Ishikawa (cell line): ENCODE measurements at regions not wholly inside any gene's neighbourhood (a gene's known extent, or its start where the extent isn't known, plus 50 kb on each side); places are given as distances from the start of the nearest gene placed in this dataset.

Experiments
- CEBPB ChIP-seq: IDR thresholded peaks from 2 replicates; pipeline ENCODE4 v1.6.1; 2012
- CREB1 ChIP-seq: IDR thresholded peaks from 2 replicates; pipeline ENCODE4 v1.6.1; 2012; ENCODE audit warnings: low read depth
- EGR1 ChIP-seq: IDR thresholded peaks from 2 replicates; pipeline ENCODE4 v1.6.1; 2012
- EP300 ChIP-seq: IDR thresholded peaks from 2 replicates; pipeline ENCODE4 v1.6.1; 2012; ENCODE audit warnings: borderline replicate concordance
- FOXM1 ChIP-seq: IDR thresholded peaks from 2 replicates; pipeline ENCODE4 v1.6.1; 2012; ENCODE audit warnings: low read depth, borderline replicate concordance
- MAX ChIP-seq: IDR thresholded peaks from 2 replicates; pipeline ENCODE4 v1.6.1; 2012
- NFIC ChIP-seq: IDR thresholded peaks from 2 replicates; pipeline ENCODE4 v1.6.1; 2012
- RAD21 ChIP-seq: IDR thresholded peaks from 2 replicates; pipeline ENCODE4 v1.6.1; 2012; ENCODE audit warnings: low read depth
- TAF1 ChIP-seq: IDR thresholded peaks from 2 replicates; pipeline ENCODE4 v1.6.1; 2012; ENCODE audit warnings: low read depth, mild to moderate bottlenecking
- TCF12 ChIP-seq: IDR thresholded peaks from 2 replicates; pipeline ENCODE4 v1.6.1; 2012; ENCODE audit warnings: low read depth
- TEAD4 ChIP-seq: IDR thresholded peaks from 2 replicates; pipeline ENCODE4 v1.6.1; 2012
- YY1 ChIP-seq: IDR thresholded peaks from 2 replicates; pipeline ENCODE4 v1.6.1; 2012; ENCODE audit warnings: low read depth
- ZBTB7A ChIP-seq: IDR thresholded peaks from 2 replicates; pipeline ENCODE4 v1.6.1; 2012; ENCODE audit warnings: low read depth
- TF ChIP-seq, protein P1 (sequence below): IDR thresholded peaks from 2 replicates; pipeline ENCODE4 v1.6.1; 2012
- TF ChIP-seq, protein P2 (sequence below): IDR thresholded peaks from 2 replicates; pipeline ENCODE4 v1.6.1; 2012; ENCODE audit warnings: low read depth, mild to moderate bottlenecking

DNA sequence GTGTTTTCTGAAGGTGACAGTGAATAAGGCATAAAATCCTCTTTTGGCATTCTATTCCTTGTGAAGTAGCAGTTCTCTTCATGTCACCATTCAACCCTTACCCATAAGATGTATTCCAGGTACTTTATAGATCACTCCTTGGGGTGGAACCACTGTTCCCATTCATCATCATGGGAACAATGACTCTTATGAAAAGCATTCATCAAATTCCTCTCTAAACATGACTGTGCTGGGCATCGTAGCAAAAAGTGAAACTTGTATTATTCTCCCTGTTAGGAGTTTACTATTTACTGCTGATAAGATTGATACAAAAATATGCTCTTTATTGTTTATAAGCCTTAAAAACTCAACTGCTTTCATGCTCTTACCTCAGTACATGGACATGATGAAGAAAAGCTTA is 793.4 kb downstream of the LIG4 start:
- TF ChIP-seq TAF1 (no peak), CEBPB (no peak), CREB1 (no peak), EP300 (no peak), ZBTB7A (no peak), TCF12 (no peak), FOXM1 (no peak), MAX (no peak), NFIC (no peak), EGR1 (no peak), TEAD4 (no peak), YY1 (no peak), RAD21 (no peak)
- TF ChIP-seq, protein P1, sequence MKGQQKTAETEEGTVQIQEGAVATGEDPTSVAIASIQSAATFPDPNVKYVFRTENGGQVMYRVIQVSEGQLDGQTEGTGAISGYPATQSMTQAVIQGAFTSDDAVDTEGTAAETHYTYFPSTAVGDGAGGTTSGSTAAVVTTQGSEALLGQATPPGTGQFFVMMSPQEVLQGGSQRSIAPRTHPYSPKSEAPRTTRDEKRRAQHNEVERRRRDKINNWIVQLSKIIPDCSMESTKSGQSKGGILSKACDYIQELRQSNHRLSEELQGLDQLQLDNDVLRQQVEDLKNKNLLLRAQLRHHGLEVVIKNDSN, result no peak
- TF ChIP-seq, protein P2, sequence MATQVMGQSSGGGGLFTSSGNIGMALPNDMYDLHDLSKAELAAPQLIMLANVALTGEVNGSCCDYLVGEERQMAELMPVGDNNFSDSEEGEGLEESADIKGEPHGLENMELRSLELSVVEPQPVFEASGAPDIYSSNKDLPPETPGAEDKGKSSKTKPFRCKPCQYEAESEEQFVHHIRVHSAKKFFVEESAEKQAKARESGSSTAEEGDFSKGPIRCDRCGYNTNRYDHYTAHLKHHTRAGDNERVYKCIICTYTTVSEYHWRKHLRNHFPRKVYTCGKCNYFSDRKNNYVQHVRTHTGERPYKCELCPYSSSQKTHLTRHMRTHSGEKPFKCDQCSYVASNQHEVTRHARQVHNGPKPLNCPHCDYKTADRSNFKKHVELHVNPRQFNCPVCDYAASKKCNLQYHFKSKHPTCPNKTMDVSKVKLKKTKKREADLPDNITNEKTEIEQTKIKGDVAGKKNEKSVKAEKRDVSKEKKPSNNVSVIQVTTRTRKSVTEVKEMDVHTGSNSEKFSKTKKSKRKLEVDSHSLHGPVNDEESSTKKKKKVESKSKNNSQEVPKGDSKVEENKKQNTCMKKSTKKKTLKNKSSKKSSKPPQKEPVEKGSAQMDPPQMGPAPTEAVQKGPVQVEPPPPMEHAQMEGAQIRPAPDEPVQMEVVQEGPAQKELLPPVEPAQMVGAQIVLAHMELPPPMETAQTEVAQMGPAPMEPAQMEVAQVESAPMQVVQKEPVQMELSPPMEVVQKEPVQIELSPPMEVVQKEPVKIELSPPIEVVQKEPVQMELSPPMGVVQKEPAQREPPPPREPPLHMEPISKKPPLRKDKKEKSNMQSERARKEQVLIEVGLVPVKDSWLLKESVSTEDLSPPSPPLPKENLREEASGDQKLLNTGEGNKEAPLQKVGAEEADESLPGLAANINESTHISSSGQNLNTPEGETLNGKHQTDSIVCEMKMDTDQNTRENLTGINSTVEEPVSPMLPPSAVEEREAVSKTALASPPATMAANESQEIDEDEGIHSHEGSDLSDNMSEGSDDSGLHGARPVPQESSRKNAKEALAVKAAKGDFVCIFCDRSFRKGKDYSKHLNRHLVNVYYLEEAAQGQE, result no peak

- TF ChIP-seq EP300 (no peak), TCF12 (no peak), TEAD4 (no peak), CREB1 (no peak), CEBPB (no peak), RAD21 (no peak), EGR1 (no peak), ZBTB7A (no peak)
Measured at GRCh38 chr13:107421028-107421427, 794.3 kb downstream of the LIG4 start.

- TF ChIP-seq TAF1, result no peak
Measured at GRCh38 chr13:107413005-107413404, 802.3 kb downstream of the LIG4 start.

GRCh38 chr13:107407074-107407473 is 808.3 kb downstream of the LIG4 start:
- TF ChIP-seq YY1, result no peak

GRCh38 chr13:107395927-107396662 is 819.2 kb downstream of the LIG4 start:
- TF ChIP-seq CEBPB (no peak), MAX (no peak), NFIC (no peak), ZBTB7A (no peak), YY1 (no peak), EP300 (no peak), TCF12 (no peak), CREB1 (no peak)
- TF ChIP-seq, protein P2, result no peak
- TF ChIP-seq, protein P1, result no peak

DNA sequence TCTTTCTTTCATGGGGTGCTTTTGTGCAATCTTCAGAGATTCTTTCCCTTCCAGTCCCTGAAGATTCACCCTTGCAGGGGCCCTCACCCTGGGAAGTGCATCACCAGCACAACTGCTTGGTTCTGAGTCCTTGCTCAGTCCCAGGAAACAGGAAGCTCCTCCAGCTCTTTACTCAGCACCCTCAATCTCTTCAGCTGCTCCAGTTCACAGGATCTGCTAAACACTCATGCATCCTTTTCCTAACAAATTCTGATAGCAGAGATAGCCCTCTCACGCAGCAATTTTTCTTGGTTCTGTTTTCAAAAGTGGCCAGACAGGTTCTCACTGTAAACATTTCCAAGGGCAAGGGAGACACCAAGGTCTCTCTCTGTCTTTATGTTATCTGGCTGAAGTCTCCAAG is 823.1 kb downstream of the LIG4 start:
- TF ChIP-seq RAD21 (no peak), TEAD4 (no peak), FOXM1 (no peak)

DNA sequence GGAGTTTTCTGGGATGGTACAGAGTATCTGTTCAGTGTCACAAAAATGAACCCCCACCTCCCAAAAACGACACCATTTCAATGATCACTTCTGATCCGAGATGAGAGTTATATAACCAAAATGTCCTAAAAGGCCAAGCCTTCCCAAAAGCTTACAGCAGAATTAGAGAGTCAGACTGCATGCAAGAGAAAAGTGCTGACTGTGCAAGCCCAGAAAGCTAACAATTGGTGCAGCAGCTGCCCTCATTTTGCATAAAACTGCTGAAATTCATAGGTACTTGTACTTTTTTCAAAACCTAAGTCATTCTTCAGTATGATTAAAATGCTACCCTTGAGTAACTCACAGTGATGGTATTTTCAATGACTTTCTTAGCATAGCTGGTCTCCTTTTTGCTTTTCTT is 819.6 kb upstream of the ARGLU1 start:
- TF ChIP-seq EP300, result no peak
- TF ChIP-seq, protein P1, result no peak
- no peak for TF ChIP-seq RAD21
- TF ChIP-seq FOXM1, result no peak
